ENCODE measurements at regions not wholly inside any gene's neighbourhood (a gene's known extent, or its start where the extent isn't known, plus 50 kb on each side); places are given as distances from the start of the nearest gene placed in this dataset.

GRCh38 chr11:95353706-95354105, 122.7 kb upstream of the SESN3 start:
- Histone ChIP-seq H3T11ph (ENCODE audit: low read length) (no peak overlapping the region), H4K8ac (replicated peaks; ENCODE audit: insufficient read length, low read depth, low read length) (no peak overlapping the region), H3K23ac (ENCODE audit: insufficient read length, low read depth, low read length) (no peak overlapping the region), H2BK5ac (ENCODE audit: insufficient read length, low read length) (no peak overlapping the region), H4K5ac (ENCODE audit: insufficient read length, low read depth, low read length) (no peak overlapping the region), H3K9ac (ENCODE audit: extremely low read depth, insufficient read length, low read length) (no peak overlapping the region), H2BK120ac (ENCODE audit: low read depth, low read length, poor library complexity, severe bottlenecking) (no peak overlapping the region), H2BK15ac (ENCODE audit: low read depth, low read length) (no peak overlapping the region), H4K20me1 (ENCODE audit: control insufficient read depth, insufficient read depth, insufficient read length) (no peaks in the 10 kb centered on the region), H3K14ac (ENCODE audit: insufficient read depth, low read length) (no peak overlapping the region), H3K4ac (ENCODE audit: low read depth, low read length) (no peak overlapping the region), H3K27ac (ENCODE audit: insufficient read length, low read depth, low read length) (no peak overlapping the region), H3K4me1 (ENCODE audit: insufficient read depth, low read length) (no peaks in the 10 kb centered on the region), H3K23me2 (ENCODE audit: insufficient read length, low read depth, low read length, poor library complexity, severe bottlenecking) (no peaks in the 10 kb centered on the region), H2AFZ (ENCODE audit: low read length) (no peak overlapping the region), H3K56ac (ENCODE audit: insufficient read length, low read depth, low read length) (no peak overlapping the region), H4K91ac (ENCODE audit: insufficient read length, low read depth, low read length) (no peak overlapping the region), H2AK5ac (ENCODE audit: insufficient read length, low read length) (no peak overlapping the region), H3K27me3 (ENCODE audit: insufficient read depth, low read length) (no peaks in the 10 kb centered on the region), H3K18ac (ENCODE audit: insufficient read length, low read depth, low read length) (no peak overlapping the region), H3K9me3 (ENCODE audit: control insufficient read depth, low read depth, low read length) (no peaks in the 10 kb centered on the region), H3K79me2 (ENCODE audit: insufficient read depth, low read length) (no peaks in the 10 kb centered on the region), H3K79me1 (ENCODE audit: insufficient read depth, low read depth, low read length, poor library complexity, severe bottlenecking) (no peaks in the 10 kb centered on the region), H2BK20ac (ENCODE audit: low read depth, low read length, poor library complexity, severe bottlenecking) (no peak overlapping the region), H2BK12ac (ENCODE audit: insufficient read length, low read depth, low read length) (no peak overlapping the region), H3K4me2 (ENCODE audit: insufficient read depth, insufficient read length, low read length) (no peak overlapping the region)
- Mint-ChIP-seq H3K36me3 (ENCODE audit: insufficient read depth in 1 of 3, low read depth in 3 of 3) (peaks cover 2 to 10% (median 4%) of the 10 kb centered on the region in 3 experiments; a peak in 5 of 7 replicates), H3K27ac (no peak overlapping the region), H3K4me1 (peaks cover 10 to 23% of the 10 kb centered on the region in 2 experiments), H3K4me3 (no peak overlapping the region), H3K27me3 (ENCODE audit: low read depth) (no peaks in the 10 kb centered on the region), H3K9me3 (peaks cover 5 to 11% of the 10 kb centered on the region in 2 experiments; a peak in 4 of 5 replicates)
- no peak for DNase-seq
- no peak for TF ChIP-seq CTCF (conservative IDR thresholded peaks at IDR 0.05)
